ENCODE measurements at regions not wholly inside any gene's neighbourhood (a gene's known extent, or its start where the extent isn't known, plus 50 kb on each side); places are given as distances from the start of the nearest gene placed in this dataset.

DNA sequence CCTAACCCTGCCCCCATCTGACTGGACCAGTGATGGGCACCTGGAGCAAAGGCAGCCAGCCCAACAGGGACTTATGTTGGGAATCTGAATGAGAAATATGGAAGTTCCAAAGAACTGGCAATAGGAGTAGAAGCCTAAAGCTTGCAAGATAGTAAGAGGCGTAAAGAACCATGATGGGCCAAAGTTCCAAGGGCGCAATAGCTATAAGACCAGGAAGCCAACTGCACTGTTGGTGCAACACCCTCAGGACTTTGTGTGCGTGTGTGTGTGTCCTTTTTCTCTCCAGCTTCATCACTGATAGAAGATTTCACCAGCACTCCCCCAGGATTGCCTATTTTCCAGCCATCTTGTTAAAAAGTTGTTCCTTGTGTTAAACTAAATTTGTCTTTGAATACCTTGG is 92.8 kb downstream of the ZNF608 start:
- peaks cover 26% of the 10 kb centered on the region for H3K4me1 ChIP-seq (ENCODE audit: low read depth, poor library complexity, severe bottlenecking)

DNA sequence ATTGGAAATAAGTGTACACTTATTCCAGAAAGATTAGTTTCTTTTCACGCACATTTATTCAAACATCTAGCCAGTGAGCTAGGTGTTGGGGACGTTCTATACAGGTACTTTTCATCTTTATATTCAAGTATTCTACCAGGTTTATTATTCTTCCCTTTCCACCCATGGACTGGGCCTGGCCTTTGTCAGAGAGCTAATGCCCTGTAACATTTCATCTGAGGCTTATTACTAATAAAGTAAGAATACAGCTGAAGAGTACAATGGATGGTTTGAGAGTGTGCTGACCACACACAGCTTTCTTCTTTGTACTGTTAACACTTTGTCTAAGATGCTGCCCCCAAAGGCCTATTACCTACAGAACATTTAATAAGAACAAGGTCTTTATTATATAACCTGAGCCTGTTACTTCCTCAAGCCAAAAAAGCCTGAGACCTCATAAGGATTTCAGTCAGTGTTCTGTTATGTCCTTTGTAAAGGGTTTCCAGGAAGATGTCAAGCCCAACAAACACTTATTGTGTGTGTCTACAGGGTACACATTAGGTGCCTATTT is 93.5 kb downstream of the ZNF608 start:
- no peak overlapping the region for H2AFZ ChIP-seq (ENCODE audit: low read depth)
- no peak overlapping the region for H3K4me3 ChIP-seq (IDR thresholded peaks at IDR 0.05; ENCODE audit: insufficient read depth, low read depth, low read length)
- no peaks in the 10 kb centered on the region for H4K20me1 ChIP-seq (ENCODE audit: insufficient read depth)
- no peaks in the 10 kb centered on the region for H3K36me3 ChIP-seq (ENCODE audit: insufficient read depth)
- no peak overlapping the region for H3K4me2 ChIP-seq
- peaks cover 27% of the 10 kb centered on the region for H3K4me1 ChIP-seq (ENCODE audit: low read depth, poor library complexity, severe bottlenecking)
- H3K27me3 ChIP-seq (ENCODE audit: insufficient read depth, low read depth): peaks cover 29% of the 10 kb centered on the region
- TF ChIP-seq, protein P1, sequence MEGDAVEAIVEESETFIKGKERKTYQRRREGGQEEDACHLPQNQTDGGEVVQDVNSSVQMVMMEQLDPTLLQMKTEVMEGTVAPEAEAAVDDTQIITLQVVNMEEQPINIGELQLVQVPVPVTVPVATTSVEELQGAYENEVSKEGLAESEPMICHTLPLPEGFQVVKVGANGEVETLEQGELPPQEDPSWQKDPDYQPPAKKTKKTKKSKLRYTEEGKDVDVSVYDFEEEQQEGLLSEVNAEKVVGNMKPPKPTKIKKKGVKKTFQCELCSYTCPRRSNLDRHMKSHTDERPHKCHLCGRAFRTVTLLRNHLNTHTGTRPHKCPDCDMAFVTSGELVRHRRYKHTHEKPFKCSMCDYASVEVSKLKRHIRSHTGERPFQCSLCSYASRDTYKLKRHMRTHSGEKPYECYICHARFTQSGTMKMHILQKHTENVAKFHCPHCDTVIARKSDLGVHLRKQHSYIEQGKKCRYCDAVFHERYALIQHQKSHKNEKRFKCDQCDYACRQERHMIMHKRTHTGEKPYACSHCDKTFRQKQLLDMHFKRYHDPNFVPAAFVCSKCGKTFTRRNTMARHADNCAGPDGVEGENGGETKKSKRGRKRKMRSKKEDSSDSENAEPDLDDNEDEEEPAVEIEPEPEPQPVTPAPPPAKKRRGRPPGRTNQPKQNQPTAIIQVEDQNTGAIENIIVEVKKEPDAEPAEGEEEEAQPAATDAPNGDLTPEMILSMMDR (conservative IDR thresholded peaks at IDR 0.05; ENCODE audit: low read depth, low read length): no peak
- no peaks in the 10 kb centered on the region for H3K79me2 ChIP-seq (ENCODE audit: insufficient read depth, low read depth)
- no peak overlapping the region for H3K9ac ChIP-seq
- no peak overlapping the region for H3K27ac ChIP-seq

More for the DNA sequence above, 92.8 kb downstream of the ZNF608 start:
- Histone ChIP-seq H3K27ac (no peak overlapping the region), H3K36me3 (ENCODE audit: insufficient read depth) (no peaks in the 10 kb centered on the region), H2AFZ (ENCODE audit: low read depth) (no peak overlapping the region), H4K20me1 (ENCODE audit: insufficient read depth) (no peaks in the 10 kb centered on the region), H3K27me3 (ENCODE audit: insufficient read depth, low read depth) (peaks cover 25% of the 10 kb centered on the region), H3K4me3 (IDR thresholded peaks at IDR 0.05; ENCODE audit: insufficient read depth, low read depth, low read length) (no peak overlapping the region), H3K4me2 (no peak overlapping the region), H3K9ac (no peak overlapping the region), H3K79me2 (ENCODE audit: insufficient read depth, low read depth) (no peaks in the 10 kb centered on the region)
- TF ChIP-seq, protein P1 (conservative IDR thresholded peaks at IDR 0.05; ENCODE audit: low read depth, low read length): no peak

DNA sequence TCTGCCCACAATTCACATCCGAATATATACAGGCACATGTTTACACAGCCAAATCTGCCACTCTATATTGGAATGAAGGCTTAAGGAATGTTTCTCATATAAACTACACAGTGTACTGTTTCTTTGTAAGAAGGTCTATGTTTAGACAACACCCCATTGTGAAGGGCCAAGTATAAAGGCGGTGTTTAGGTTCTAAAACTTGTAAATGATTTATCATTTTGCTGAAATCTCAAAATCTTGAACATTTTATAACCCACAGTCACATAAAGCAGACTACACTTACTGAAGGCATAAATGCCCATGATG is 94.0 kb downstream of the ZNF608 start:
- Histone ChIP-seq H4K20me1 (ENCODE audit: insufficient read depth) (no peaks in the 10 kb centered on the region), H3K79me2 (ENCODE audit: insufficient read depth, low read depth) (no peaks in the 10 kb centered on the region), H3K27me3 (ENCODE audit: insufficient read depth, low read depth) (peaks cover 30% of the 10 kb centered on the region), H3K9ac (no peak overlapping the region), H3K4me2 (no peak overlapping the region), H2AFZ (ENCODE audit: low read depth) (no peak overlapping the region), H3K27ac (no peak overlapping the region), H3K4me3 (IDR thresholded peaks at IDR 0.05; ENCODE audit: insufficient read depth, low read depth, low read length) (no peak overlapping the region), H3K4me1 (ENCODE audit: low read depth, poor library complexity, severe bottlenecking) (peaks cover 27% of the 10 kb centered on the region), H3K36me3 (ENCODE audit: insufficient read depth) (no peaks in the 10 kb centered on the region)
- TF ChIP-seq, protein P1 (conservative IDR thresholded peaks at IDR 0.05; ENCODE audit: low read depth, low read length): no peak

DNA sequence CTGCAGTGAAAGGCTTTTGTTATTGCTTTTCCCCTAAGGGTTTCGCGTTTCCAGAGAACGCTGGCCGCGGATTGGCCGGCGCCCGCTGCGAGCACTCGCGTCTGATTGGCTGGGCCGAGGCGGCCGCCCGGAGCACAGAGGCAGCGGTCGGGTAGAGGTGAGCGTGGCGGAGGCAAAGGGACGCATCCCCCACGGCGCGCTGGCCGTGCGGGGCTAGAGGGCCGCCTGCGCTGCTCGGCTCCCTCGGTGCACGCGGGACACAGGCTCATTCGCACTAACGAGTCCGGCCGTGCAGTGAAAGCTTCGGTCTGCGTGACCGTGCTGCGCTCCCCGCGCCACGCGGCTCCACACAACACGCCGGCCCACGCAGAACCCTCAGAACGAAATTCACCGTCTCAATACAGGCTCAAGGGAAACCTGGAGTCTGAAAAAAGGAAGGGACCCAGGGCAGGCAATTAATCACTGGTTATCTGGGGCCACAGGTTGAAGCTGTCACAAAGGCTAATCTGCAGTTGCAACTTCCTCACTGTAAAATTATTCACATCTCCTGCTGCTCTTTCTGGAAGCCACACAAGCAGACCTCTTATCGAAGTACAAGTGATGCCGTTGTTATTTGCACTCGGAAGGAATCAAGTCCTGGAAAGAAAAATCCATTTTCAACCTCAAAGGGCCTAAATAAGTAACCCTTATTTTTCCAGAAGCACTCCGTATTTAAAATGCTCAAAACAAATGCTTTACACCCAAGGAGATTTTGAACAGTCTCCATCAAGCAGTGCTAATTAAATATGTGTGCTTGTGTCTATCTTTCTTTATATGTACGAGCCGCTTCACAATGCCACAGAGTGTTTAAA is 94.6 kb downstream of the ZNF608 start:
- Histone ChIP-seq H3K27me3 (ENCODE audit: insufficient read depth, low read depth) (peaks cover 36% of the 10 kb centered on the region), H3K79me2 (ENCODE audit: insufficient read depth, low read depth) (no peaks in the 10 kb centered on the region), H3K9ac (no peak overlapping the region), H3K4me1 (ENCODE audit: low read depth, poor library complexity, severe bottlenecking) (peaks cover 27% of the 10 kb centered on the region), H3K27ac (no peak overlapping the region), H3K4me2 (peak overlapping the region; percentile 89; the same call in 1 of the 2 replicates), H3K36me3 (ENCODE audit: insufficient read depth) (no peaks in the 10 kb centered on the region), H2AFZ (ENCODE audit: low read depth) (no peak overlapping the region), H3K4me3 (IDR thresholded peaks at IDR 0.05; ENCODE audit: insufficient read depth, low read depth, low read length) (no peak overlapping the region), H4K20me1 (ENCODE audit: insufficient read depth) (no peaks in the 10 kb centered on the region)
- TF ChIP-seq, protein P1 (conservative IDR thresholded peaks at IDR 0.05; ENCODE audit: low read depth, low read length): no peak
